22Rv1 (cell line): ENCODE measurements at regions not wholly inside any gene's neighbourhood (a gene's known extent, or its start where the extent isn't known, plus 50 kb on each side); places are given as distances from the start of the nearest gene placed in this dataset.

Source experiments
- H3K27ac ChIP-seq: fragments of 450-650 bp; 2 replicates; pipeline ENCODE4 v1.5.1; 2017
- ZFX ChIP-seq: fragments of 450-650 bp; IDR thresholded peaks from 2 replicates; pipeline ENCODE4 v1.6.1; 2017; ENCODE audit warnings: antibody characterized with exemption, borderline replicate concordance
- TF ChIP-seq, protein P1 (sequence below): fragments of 450-650 bp; IDR thresholded peaks from 2 replicates; pipeline ENCODE4 v1.5.1; 2017; ENCODE audit warnings: mild to moderate bottlenecking

DNA sequence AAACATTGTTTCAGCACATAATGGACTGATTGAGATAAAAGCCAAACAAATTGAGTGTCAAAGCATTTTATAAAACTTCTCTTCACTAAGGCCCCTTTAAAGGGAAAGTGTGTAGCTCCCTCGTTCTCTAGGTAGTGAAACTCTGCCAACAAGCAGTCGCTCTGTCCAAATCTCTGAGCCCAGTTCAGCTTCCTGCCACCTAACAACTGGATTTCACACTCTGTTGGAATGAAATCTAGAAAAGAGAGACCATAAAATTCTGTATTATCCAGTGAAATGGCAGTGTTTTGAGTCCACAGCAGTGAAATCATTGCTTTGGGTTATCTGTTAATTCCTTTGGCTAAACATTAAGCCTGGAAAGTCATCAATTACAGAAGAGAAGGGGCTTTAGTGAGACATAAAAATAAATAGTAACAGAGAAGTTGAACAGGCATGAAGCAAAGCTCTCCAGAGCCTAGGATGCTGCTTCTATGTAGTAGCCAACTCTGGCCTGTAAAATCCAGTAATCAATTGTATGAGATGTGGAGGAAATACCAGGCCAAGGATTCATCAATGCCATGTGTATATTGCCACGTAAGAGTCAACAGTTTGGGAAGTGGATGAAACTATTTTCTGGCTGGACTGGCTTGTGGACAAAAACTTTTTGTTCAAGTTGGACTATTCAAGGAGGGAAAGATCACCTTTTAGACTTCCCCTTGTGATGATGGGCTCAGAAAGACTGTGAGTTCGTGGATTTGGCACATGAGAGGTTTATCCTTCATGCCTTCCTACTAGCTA, 122.5 kb downstream of the WIF1 start:
- no peak overlapping the region for H3K27ac ChIP-seq
- TF ChIP-seq ZFX: no peak
- TF ChIP-seq, protein P1, sequence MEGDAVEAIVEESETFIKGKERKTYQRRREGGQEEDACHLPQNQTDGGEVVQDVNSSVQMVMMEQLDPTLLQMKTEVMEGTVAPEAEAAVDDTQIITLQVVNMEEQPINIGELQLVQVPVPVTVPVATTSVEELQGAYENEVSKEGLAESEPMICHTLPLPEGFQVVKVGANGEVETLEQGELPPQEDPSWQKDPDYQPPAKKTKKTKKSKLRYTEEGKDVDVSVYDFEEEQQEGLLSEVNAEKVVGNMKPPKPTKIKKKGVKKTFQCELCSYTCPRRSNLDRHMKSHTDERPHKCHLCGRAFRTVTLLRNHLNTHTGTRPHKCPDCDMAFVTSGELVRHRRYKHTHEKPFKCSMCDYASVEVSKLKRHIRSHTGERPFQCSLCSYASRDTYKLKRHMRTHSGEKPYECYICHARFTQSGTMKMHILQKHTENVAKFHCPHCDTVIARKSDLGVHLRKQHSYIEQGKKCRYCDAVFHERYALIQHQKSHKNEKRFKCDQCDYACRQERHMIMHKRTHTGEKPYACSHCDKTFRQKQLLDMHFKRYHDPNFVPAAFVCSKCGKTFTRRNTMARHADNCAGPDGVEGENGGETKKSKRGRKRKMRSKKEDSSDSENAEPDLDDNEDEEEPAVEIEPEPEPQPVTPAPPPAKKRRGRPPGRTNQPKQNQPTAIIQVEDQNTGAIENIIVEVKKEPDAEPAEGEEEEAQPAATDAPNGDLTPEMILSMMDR: no peak

DNA sequence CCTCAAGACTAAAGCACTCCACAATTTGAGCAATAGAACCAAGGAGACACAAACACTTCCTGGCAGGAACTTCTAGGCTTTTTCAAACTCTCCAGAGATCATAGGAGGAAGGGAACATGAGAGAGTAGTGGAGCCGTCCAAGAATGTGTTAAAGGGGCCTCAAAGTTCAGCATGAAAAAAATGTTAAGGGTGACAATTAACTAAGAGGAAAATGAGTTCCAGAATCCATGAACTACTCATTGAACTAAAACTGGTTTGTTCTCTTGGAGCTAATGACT, 122.0 kb downstream of the WIF1 start:
- no peak overlapping the region for H3K27ac ChIP-seq
- TF ChIP-seq, protein P1: no peak
- TF ChIP-seq ZFX: no peak
